ENCODE measurements at regions not wholly inside any gene's neighbourhood (a gene's known extent, or its start where the extent isn't known, plus 50 kb on each side); places are given as distances from the start of the nearest gene placed in this dataset.

GRCh38 chr4:31687717-31688342, 967.7 kb downstream of the PCDH7 start:
- Mint-ChIP-seq H3K4me3 (no peak overlapping the region), H3K4me1 (no peaks in the 10 kb centered on the region), H3K9me3 (peaks cover 4% of the 10 kb centered on the region), H3K36me3 (ENCODE audit: low read depth) (no peaks in the 10 kb centered on the region), H3K27me3 (no peaks in the 10 kb centered on the region), H3K27ac (no peak overlapping the region)
- ATAC-seq (ENCODE audit: low read depth) (no peak), DNase-seq (no peak)
- ChIA-PET CTCF (no interaction called here), POLR2A (no interaction called here)
- TF ChIP-seq CTCF (IDR thresholded peaks at IDR 0.05) = no peak
- intact Hi-C loops (cut with micrococcal nuclease) = no loop called here

GRCh38 chr4:31692399-31692940, 972.3 kb downstream of the PCDH7 start:
- no peaks in the 10 kb centered on the region for H3K36me3 Mint-ChIP-seq (ENCODE audit: low read depth)
- H3K4me3 Mint-ChIP-seq = no peak overlapping the region
- H3K4me1 Mint-ChIP-seq = no peaks in the 10 kb centered on the region
- DNase-seq (no peak), ATAC-seq (ENCODE audit: low read depth) (no peak)
- H3K27me3 Mint-ChIP-seq = no peaks in the 10 kb centered on the region
- POLR2A ChIA-PET = no interaction called here
- no peak overlapping the region for H3K27ac Mint-ChIP-seq
- TF ChIP-seq CTCF (IDR thresholded peaks at IDR 0.05) = no peak
- peaks cover 4% of the 10 kb centered on the region for H3K9me3 Mint-ChIP-seq
- CTCF ChIA-PET = no interaction called here
- intact Hi-C loops (cut with micrococcal nuclease) = no loop called here

GRCh38 chr4:31701256-31701655, 981.1 kb downstream of the PCDH7 start:
- Mint-ChIP-seq H3K4me1 (no peaks in the 10 kb centered on the region), H3K36me3 (ENCODE audit: low read depth) (no peaks in the 10 kb centered on the region), H3K9me3 (peaks cover 12% of the 10 kb centered on the region), H3K4me3 (no peak overlapping the region), H3K27ac (no peak overlapping the region), H3K27me3 (no peaks in the 10 kb centered on the region)
- ChIA-PET POLR2A (no interaction called here), CTCF (no interaction called here)
- no peak for DNase-seq
- intact Hi-C loops (cut with micrococcal nuclease) = no loop called here
- TF ChIP-seq CTCF (IDR thresholded peaks at IDR 0.05) = no peak
- ATAC-seq (ENCODE audit: low read depth) = no peak

GRCh38 chr4:31702326-31702725, 982.2 kb downstream of the PCDH7 start:
- H3K27ac Mint-ChIP-seq = no peak overlapping the region
- no peak for TF ChIP-seq CTCF (IDR thresholded peaks at IDR 0.05)
- peaks cover 12% of the 10 kb centered on the region for H3K9me3 Mint-ChIP-seq
- no peaks in the 10 kb centered on the region for H3K36me3 Mint-ChIP-seq (ENCODE audit: low read depth)
- intact Hi-C loops (cut with micrococcal nuclease) = no loop called here
- ChIA-PET POLR2A (no interaction called here), CTCF (no interaction called here)
- ATAC-seq (ENCODE audit: low read depth) (no peak), DNase-seq (no peak)
- no peaks in the 10 kb centered on the region for H3K27me3 Mint-ChIP-seq
- no peaks in the 10 kb centered on the region for H3K4me1 Mint-ChIP-seq
- H3K4me3 Mint-ChIP-seq = no peak overlapping the region

GRCh38 chr4:31714238-31714637, 994.1 kb downstream of the PCDH7 start:
- no peak for TF ChIP-seq CTCF (IDR thresholded peaks at IDR 0.05)
- ChIA-PET POLR2A (no interaction called here), CTCF (no interaction called here)
- Mint-ChIP-seq H3K27ac (no peak overlapping the region), H3K36me3 (ENCODE audit: low read depth) (no peaks in the 10 kb centered on the region), H3K27me3 (no peaks in the 10 kb centered on the region), H3K4me3 (no peak overlapping the region), H3K4me1 (no peaks in the 10 kb centered on the region), H3K9me3 (peaks cover 6% of the 10 kb centered on the region)
- DNase-seq (no peak), ATAC-seq (ENCODE audit: low read depth) (no peak)
- intact Hi-C loops (cut with micrococcal nuclease) = no loop called here

Data from activated B cell treated with CpG ODN at 0.5 μM for 24 hours (primary cell).